Breast epithelium (tissue), 3 donors: ENCODE measurements at regions not wholly inside any gene's neighbourhood (a gene's known extent, or its start where the extent isn't known, plus 50 kb on each side); places are given as distances from the start of the nearest gene placed in this dataset.

Experiments used
- POLR2AphosphoS5 ChIP-seq, 3 donors: sonication (generic); formaldehyde crosslinking; IDR thresholded peaks; one replicate each; pipeline ENCODE4 v1.6.1; 2017; ENCODE audit warnings: antibody characterized with exemption in 3 of 3
- TF ChIP-seq, protein P1 (sequence below), 3 donors: fragments of 450-650 bp; IDR thresholded peaks; one replicate each; pipeline ENCODE4 v1.5.1; 2016 to 2017; ENCODE audit warnings: antibody characterized with exemption in 3 of 3, mild to moderate bottlenecking in 3 of 3, moderate library complexity in 3 of 3

DNA sequence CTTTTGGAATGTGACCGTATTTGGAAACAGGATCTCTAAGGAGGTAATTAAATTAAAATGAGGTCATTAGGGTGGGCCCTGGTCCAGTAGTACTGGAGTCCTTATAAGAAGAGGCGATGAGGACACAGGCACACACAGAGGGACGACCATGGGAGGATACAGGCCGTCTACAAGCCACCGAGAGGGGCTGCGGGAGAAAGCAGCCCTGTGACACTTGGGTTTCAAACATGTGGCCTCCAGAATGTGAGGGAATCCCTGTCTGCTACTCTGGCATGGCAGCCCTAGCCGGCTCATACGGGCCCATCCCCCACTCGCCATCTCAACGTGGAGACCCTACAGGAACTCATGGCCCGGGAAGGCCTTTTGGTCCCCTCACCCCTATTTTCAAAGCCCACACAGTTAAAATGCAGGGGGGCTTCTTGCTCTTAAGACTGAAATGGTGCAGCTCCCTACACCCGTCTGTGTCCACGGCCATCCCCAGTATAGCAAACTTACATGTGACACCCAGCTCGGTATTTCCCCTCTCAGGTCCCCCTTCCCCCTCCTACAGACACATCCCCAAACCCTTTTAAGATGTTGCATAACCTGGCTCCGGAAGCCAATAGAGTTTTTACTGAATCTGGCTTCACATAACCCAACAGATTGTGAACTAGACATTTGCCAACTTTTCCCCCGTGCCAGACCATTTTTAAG, 124.1 kb upstream of the TBL1X start:
- no peak for TF ChIP-seq POLR2AphosphoS5 (IDR thresholded peaks at IDR 0.05)
- TF ChIP-seq, protein P1, sequence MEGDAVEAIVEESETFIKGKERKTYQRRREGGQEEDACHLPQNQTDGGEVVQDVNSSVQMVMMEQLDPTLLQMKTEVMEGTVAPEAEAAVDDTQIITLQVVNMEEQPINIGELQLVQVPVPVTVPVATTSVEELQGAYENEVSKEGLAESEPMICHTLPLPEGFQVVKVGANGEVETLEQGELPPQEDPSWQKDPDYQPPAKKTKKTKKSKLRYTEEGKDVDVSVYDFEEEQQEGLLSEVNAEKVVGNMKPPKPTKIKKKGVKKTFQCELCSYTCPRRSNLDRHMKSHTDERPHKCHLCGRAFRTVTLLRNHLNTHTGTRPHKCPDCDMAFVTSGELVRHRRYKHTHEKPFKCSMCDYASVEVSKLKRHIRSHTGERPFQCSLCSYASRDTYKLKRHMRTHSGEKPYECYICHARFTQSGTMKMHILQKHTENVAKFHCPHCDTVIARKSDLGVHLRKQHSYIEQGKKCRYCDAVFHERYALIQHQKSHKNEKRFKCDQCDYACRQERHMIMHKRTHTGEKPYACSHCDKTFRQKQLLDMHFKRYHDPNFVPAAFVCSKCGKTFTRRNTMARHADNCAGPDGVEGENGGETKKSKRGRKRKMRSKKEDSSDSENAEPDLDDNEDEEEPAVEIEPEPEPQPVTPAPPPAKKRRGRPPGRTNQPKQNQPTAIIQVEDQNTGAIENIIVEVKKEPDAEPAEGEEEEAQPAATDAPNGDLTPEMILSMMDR (IDR thresholded peaks at IDR 0.05): no peak
